H9 (cell line): ENCODE measurements at regions not wholly inside any gene's neighbourhood (a gene's known extent, or its start where the extent isn't known, plus 50 kb on each side); places are given as distances from the start of the nearest gene placed in this dataset.

ENCODE experiments used
- DNase-seq: peaks from one replicate; pipeline ENCODE4 v3.0.0-alpha.2; 2017
- H2AFZ ChIP-seq: one replicate; pipeline ENCODE4 v1.6.1; 2013; ENCODE audit warnings: mild to moderate bottlenecking, low read length, control low read depth, moderate library complexity
- H2AK5ac ChIP-seq: 2 replicates; pipeline ENCODE4 v1.6.1; 2013; ENCODE audit warnings: low read length, control low read depth, mixed read lengths; ENCODE audit not compliant: insufficient read length
- H2BK120ac ChIP-seq: one replicate; pipeline ENCODE4 v1.6.1; 2013; ENCODE audit warnings: low read depth, mild to moderate bottlenecking, low read length, control low read depth, inconsistent platforms; ENCODE audit not compliant: poor library complexity, severe bottlenecking
- H2BK12ac ChIP-seq: 2 replicates; pipeline ENCODE4 v1.6.1; 2013; ENCODE audit warnings: low read length, control low read depth, mixed read lengths, low read depth; ENCODE audit not compliant: insufficient read length
- H2BK15ac ChIP-seq: 2 replicates; pipeline ENCODE4 v1.6.1; 2013; ENCODE audit warnings: low read depth, low read length, control low read depth
- H2BK20ac ChIP-seq: one replicate; pipeline ENCODE4 v1.6.1; 2013; ENCODE audit warnings: low read depth, mild to moderate bottlenecking, low read length, control low read depth, inconsistent platforms; ENCODE audit not compliant: poor library complexity, severe bottlenecking
- H2BK5ac ChIP-seq: 2 replicates; pipeline ENCODE4 v1.6.1; 2013; ENCODE audit warnings: low read length, control low read depth, mixed read lengths; ENCODE audit not compliant: insufficient read length
- H3K14ac ChIP-seq: 2 replicates; pipeline ENCODE4 v1.6.1; 2013; ENCODE audit warnings: low read length, control low read depth; ENCODE audit not compliant: insufficient read depth
- H3K18ac ChIP-seq: 2 replicates; pipeline ENCODE4 v1.6.1; 2013; ENCODE audit warnings: low read depth, mild to moderate bottlenecking, mixed read lengths, low read length, control low read depth; ENCODE audit not compliant: insufficient read length
- H3K23ac ChIP-seq: 2 replicates; pipeline ENCODE4 v1.6.1; 2013; ENCODE audit warnings: low read length, control low read depth, mixed read lengths, low read depth; ENCODE audit not compliant: insufficient read length
- H3K23me2 ChIP-seq: 2 replicates; pipeline ENCODE4 v1.6.1; 2013; ENCODE audit warnings: low read depth, mild to moderate bottlenecking, mixed read lengths, low read length, control low read depth; ENCODE audit not compliant: insufficient read length, poor library complexity, severe bottlenecking
- H3K27ac ChIP-seq: 2 replicates; pipeline ENCODE4 v1.5.1; 2013; ENCODE audit warnings: low read length, control low read depth, mixed read lengths, low read depth; ENCODE audit not compliant: insufficient read length
- H3K27me3 ChIP-seq: 2 replicates; pipeline ENCODE4 v1.6.1; 2013; ENCODE audit warnings: low read length, control low read depth, inconsistent platforms; ENCODE audit not compliant: insufficient read depth
- H3K4ac ChIP-seq: 2 replicates; pipeline ENCODE4 v1.6.1; 2013; ENCODE audit warnings: low read depth, mild to moderate bottlenecking, control low read depth, inconsistent platforms, low read length, moderate library complexity
- H3K4me1 ChIP-seq: 2 replicates; pipeline ENCODE4 v1.6.1; 2013; ENCODE audit warnings: low read length, control low read depth, inconsistent platforms; ENCODE audit not compliant: insufficient read depth
- H3K4me2 ChIP-seq: 2 replicates; pipeline ENCODE4 v1.6.1; 2013; ENCODE audit warnings: low read length, control low read depth, mixed read lengths; ENCODE audit not compliant: insufficient read length, insufficient read depth
- H3K56ac ChIP-seq: 2 replicates; pipeline ENCODE4 v1.6.1; 2013; ENCODE audit warnings: low read depth, mild to moderate bottlenecking, mixed read lengths, low read length, control low read depth; ENCODE audit not compliant: insufficient read length
- H3K79me1 ChIP-seq: 2 replicates; pipeline ENCODE4 v1.6.1; 2013; ENCODE audit warnings: low read depth, mild to moderate bottlenecking, moderate library complexity, low read length, control low read depth, inconsistent platforms; ENCODE audit not compliant: insufficient read depth, poor library complexity, severe bottlenecking
- H3K79me2 ChIP-seq: 2 replicates; pipeline ENCODE4 v1.6.1; 2013; ENCODE audit warnings: low read length, control low read depth, inconsistent platforms; ENCODE audit not compliant: insufficient read depth
- H3K9ac ChIP-seq: 2 replicates; pipeline ENCODE4 v1.6.1; 2013; ENCODE audit warnings: low read length, control low read depth, mixed read lengths; ENCODE audit not compliant: insufficient read length; ENCODE audit errors: extremely low read depth
- H3K9me3 ChIP-seq: one replicate; pipeline ENCODE4 v1.6.1; 2013; ENCODE audit warnings: low read depth, low read length, inconsistent platforms; ENCODE audit not compliant: control insufficient read depth
- H3T11ph ChIP-seq: one replicate; pipeline ENCODE4 v1.6.1; 2013; ENCODE audit warnings: mild to moderate bottlenecking, low read length, control low read depth, inconsistent platforms
- H4K20me1 ChIP-seq: one replicate; pipeline ENCODE4 v1.6.1; 2013; ENCODE audit not compliant: control insufficient read depth, insufficient read length, insufficient read depth
- H4K5ac ChIP-seq: 2 replicates; pipeline ENCODE4 v1.6.1; 2013; ENCODE audit warnings: low read depth, mild to moderate bottlenecking, mixed read lengths, low read length, control low read depth; ENCODE audit not compliant: insufficient read length
- H4K8ac ChIP-seq: replicated peaks from 2 replicates; pipeline ENCODE4 v1.6.1; 2013; ENCODE audit warnings: low read length, control low read depth, mixed read lengths, low read depth; ENCODE audit not compliant: insufficient read length
- H4K91ac ChIP-seq: 2 replicates; pipeline ENCODE4 v1.6.1; 2013; ENCODE audit warnings: low read depth, mild to moderate bottlenecking, moderate library complexity, mixed read lengths, low read length, control low read depth; ENCODE audit not compliant: insufficient read length
- H3K27ac Mint-ChIP-seq, 3 experiments: 2 replicates in 2 of 3; 3 replicates in 1 of 3; pipeline ENCODE4 v1.8.0; 2020 to 2021; ENCODE audit warnings: mixed read lengths in 3 of 3, mild to moderate bottlenecking in 1 of 3, moderate library complexity in 1 of 3
- H3K27me3 Mint-ChIP-seq: 2 replicates; pipeline ENCODE4 v1.8.0; 2021; ENCODE audit warnings: low read depth, mild to moderate bottlenecking, moderate library complexity, mixed read lengths
- H3K36me3 Mint-ChIP-seq, 3 experiments: 2 replicates in 2 of 3; 3 replicates in 1 of 3; pipeline ENCODE4 v1.8.0; 2020 to 2021; ENCODE audit warnings: low read depth in 3 of 3, mixed read lengths in 3 of 3; ENCODE audit not compliant: insufficient read depth in 1 of 3
- H3K4me1 Mint-ChIP-seq, 2 experiments: 2 replicates each; pipeline ENCODE4 v1.8.0; 2020; ENCODE audit warnings: mixed read lengths in 2 of 2
- H3K4me3 Mint-ChIP-seq, 2 experiments: 2 replicates in 1 of 2; 3 replicates in 1 of 2; pipeline ENCODE4 v1.8.0; 2020 to 2021; ENCODE audit warnings: mild to moderate bottlenecking in 2 of 2, mixed read lengths in 2 of 2, moderate library complexity in 1 of 2
- H3K9me3 Mint-ChIP-seq, 2 experiments: 2 replicates in 1 of 2; 3 replicates in 1 of 2; pipeline ENCODE4 v1.8.0; 2020; ENCODE audit warnings: mild to moderate bottlenecking in 2 of 2, mixed read lengths in 2 of 2, moderate library complexity in 1 of 2
- WGBS: extraction: QIAGEN DNeasy Blood & Tissue Kit; methylation state at CpG from one replicate; pipeline ENCODE4 v1.1.7; 2013; ENCODE audit warnings: missing lambda C conversion rate, low lambda C conversion rate, mixed read lengths; ENCODE audit not compliant: insufficient read length; ENCODE audit errors: extremely low coverage; 5-methylcytosine and 5-hydroxymethylcytosine counted together
- TF ChIP-seq, protein P1 (sequence below): fragments of 200-600 bp; sonication (generic); conservative IDR thresholded peaks from 3 replicates; pipeline ENCODE4 v1.8.0; 2021; ENCODE audit warnings: antibody characterized with exemption, mild to moderate bottlenecking

DNA sequence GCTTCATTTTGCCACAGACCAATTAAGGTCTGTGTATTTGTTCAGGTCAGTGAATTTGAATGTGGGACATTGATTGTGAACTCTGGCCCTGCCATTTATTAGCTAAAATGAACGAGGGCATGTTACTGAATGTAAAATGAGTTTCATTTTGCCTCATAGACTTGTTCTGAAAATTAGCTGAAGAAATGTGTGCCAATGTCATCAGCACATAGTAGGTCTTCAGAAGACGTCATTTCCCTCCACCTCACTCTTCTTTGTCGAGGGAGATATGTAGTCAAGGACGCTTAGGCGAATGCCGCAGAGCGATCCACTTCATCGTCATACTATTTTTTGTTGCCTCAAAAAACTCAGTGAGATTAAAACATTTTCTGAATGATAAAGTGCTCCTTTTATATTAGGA lies 291.7 kb downstream of the SMOC2 start:
- H3K9me3 ChIP-seq: no peaks in the 10 kb centered on the region
- H4K91ac ChIP-seq: no peak overlapping the region
- H3K4me1 ChIP-seq: no peaks in the 10 kb centered on the region
- no peak overlapping the region for H3K56ac ChIP-seq
- no peak overlapping the region for H3K18ac ChIP-seq
- WGBS: no CpG with 5 or more reads among the region's 8 CpGs
- no peak overlapping the region for H2BK12ac ChIP-seq
- no peak overlapping the region for H2BK20ac ChIP-seq
- no peak overlapping the region for H4K8ac ChIP-seq
- no peak overlapping the region for H2BK5ac ChIP-seq
- no peak overlapping the region for H3K4ac ChIP-seq
- H3K4me1 Mint-ChIP-seq: peaks cover 9 to 11% of the 10 kb centered on the region in 2 experiments
- no peaks in the 10 kb centered on the region for H3K79me2 ChIP-seq
- H3K9me3 Mint-ChIP-seq: peaks cover 3 to 9% of the 10 kb centered on the region in 2 experiments; a peak in 4 of 5 replicates
- no peak overlapping the region for H3K4me2 ChIP-seq
- H3K23me2 ChIP-seq: no peaks in the 10 kb centered on the region
- no peak overlapping the region for H3T11ph ChIP-seq
- H3K27ac ChIP-seq: no peak overlapping the region
- H3K79me1 ChIP-seq: no peaks in the 10 kb centered on the region
- peaks cover 0 to 5% (median 0%) of the 10 kb centered on the region in 3 experiments; a peak in 1 of 7 replicates for H3K36me3 Mint-ChIP-seq
- no peak overlapping the region for H4K5ac ChIP-seq
- no peak overlapping the region for H2BK120ac ChIP-seq
- no peak overlapping the region for H2BK15ac ChIP-seq
- H3K9ac ChIP-seq: no peak overlapping the region
- no peaks in the 10 kb centered on the region for H3K27me3 ChIP-seq
- DNase-seq: no peak
- H3K4me3 Mint-ChIP-seq: no peak overlapping the region
- no peaks in the 10 kb centered on the region; the same call in 1 of the 2 replicates for H3K27me3 Mint-ChIP-seq
- H2AK5ac ChIP-seq: no peak overlapping the region
- no peaks in the 10 kb centered on the region for H4K20me1 ChIP-seq
- H3K23ac ChIP-seq: no peak overlapping the region
- H3K14ac ChIP-seq: no peak overlapping the region
- TF ChIP-seq, protein P1, sequence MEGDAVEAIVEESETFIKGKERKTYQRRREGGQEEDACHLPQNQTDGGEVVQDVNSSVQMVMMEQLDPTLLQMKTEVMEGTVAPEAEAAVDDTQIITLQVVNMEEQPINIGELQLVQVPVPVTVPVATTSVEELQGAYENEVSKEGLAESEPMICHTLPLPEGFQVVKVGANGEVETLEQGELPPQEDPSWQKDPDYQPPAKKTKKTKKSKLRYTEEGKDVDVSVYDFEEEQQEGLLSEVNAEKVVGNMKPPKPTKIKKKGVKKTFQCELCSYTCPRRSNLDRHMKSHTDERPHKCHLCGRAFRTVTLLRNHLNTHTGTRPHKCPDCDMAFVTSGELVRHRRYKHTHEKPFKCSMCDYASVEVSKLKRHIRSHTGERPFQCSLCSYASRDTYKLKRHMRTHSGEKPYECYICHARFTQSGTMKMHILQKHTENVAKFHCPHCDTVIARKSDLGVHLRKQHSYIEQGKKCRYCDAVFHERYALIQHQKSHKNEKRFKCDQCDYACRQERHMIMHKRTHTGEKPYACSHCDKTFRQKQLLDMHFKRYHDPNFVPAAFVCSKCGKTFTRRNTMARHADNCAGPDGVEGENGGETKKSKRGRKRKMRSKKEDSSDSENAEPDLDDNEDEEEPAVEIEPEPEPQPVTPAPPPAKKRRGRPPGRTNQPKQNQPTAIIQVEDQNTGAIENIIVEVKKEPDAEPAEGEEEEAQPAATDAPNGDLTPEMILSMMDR: no peak
- H2AFZ ChIP-seq: no peak overlapping the region
- no peak overlapping the region for H3K27ac Mint-ChIP-seq
